ENCODE measurements at regions not wholly inside any gene's neighbourhood (a gene's known extent, or its start where the extent isn't known, plus 50 kb on each side); places are given as distances from the start of the nearest gene placed in this dataset.

GRCh38 chr2:64938607-64939285 is 50.5 kb upstream of the SLC1A4 start:
- H3K27ac ChIP-seq = peak overlapping the region in 3 of 5 donors; percentile 72 to 73 (median 73)
- H3K9me3 ChIP-seq (replicated peaks in 1 of 3) = no peaks in the 10 kb centered on the region
- H3K4me1 ChIP-seq (replicated peaks in 1 of 2) = peaks cover 5 to 21% of the 10 kb centered on the region in 2 donors
- H3K4me3 ChIP-seq = peak overlapping the region in 2 of 4 donors; percentile 35 to 38
- WGBS, 4 donors = 73 to 81% (median 79%) methylated on average over 7 of the region's 7 CpGs
- DNase-seq = no peak
- intact Hi-C loops (cut with DNase I) = no loop called here
- H3K36me3 ChIP-seq (replicated peaks in 1 of 2) = no peaks in the 10 kb centered on the region
- TF ChIP-seq POLR2A (IDR thresholded peaks at IDR 0.05) = no peak
- TF ChIP-seq, protein P1, sequence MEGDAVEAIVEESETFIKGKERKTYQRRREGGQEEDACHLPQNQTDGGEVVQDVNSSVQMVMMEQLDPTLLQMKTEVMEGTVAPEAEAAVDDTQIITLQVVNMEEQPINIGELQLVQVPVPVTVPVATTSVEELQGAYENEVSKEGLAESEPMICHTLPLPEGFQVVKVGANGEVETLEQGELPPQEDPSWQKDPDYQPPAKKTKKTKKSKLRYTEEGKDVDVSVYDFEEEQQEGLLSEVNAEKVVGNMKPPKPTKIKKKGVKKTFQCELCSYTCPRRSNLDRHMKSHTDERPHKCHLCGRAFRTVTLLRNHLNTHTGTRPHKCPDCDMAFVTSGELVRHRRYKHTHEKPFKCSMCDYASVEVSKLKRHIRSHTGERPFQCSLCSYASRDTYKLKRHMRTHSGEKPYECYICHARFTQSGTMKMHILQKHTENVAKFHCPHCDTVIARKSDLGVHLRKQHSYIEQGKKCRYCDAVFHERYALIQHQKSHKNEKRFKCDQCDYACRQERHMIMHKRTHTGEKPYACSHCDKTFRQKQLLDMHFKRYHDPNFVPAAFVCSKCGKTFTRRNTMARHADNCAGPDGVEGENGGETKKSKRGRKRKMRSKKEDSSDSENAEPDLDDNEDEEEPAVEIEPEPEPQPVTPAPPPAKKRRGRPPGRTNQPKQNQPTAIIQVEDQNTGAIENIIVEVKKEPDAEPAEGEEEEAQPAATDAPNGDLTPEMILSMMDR (IDR thresholded peaks at IDR 0.05) = no peak
- no peaks in the 10 kb centered on the region for H3K27me3 ChIP-seq

DNA sequence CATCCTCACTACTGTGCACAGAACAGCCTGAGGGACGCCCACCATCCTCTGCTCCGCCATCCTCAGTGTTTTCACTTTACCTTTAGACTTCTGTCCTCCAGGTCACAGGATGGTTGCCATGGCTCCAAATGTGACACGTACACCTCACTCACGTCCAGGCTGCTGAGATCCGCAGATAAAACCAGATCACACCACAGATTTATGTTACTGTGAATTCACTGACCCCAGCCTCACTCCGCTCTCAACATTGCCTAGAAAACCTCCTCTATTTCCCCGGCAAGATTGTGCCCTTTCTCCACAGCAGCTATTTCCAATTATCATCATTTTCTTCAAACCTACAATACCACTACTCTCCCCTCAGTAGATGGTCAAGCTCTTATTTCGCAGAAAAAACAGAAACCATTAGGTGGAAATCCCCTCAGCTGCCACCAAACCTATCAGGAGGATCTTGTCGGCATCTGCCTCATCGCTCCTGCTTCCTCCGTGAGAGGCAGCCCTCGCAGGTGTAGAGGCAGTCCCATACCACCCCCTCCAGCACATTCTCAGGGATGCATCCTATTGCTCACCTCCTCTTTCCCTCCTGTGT is 49.8 kb upstream of the SLC1A4 start:
- intact Hi-C loops (cut with DNase I) = no loop called here
- no peaks in the 10 kb centered on the region for H3K9me3 ChIP-seq (replicated peaks in 1 of 3)
- TF ChIP-seq, protein P1 (IDR thresholded peaks at IDR 0.05) = no peak
- no peak for TF ChIP-seq POLR2A (IDR thresholded peaks at IDR 0.05)
- peaks cover 5 to 25% of the 10 kb centered on the region in 2 donors for H3K4me1 ChIP-seq (replicated peaks in 1 of 2)
- H3K36me3 ChIP-seq (replicated peaks in 1 of 2) = no peaks in the 10 kb centered on the region
- H3K4me3 ChIP-seq = no peak overlapping the region
- WGBS, 4 donors = 76 to 89% (median 80%) methylated on average over 12 of the region's 12 CpGs
- H3K27me3 ChIP-seq = no peaks in the 10 kb centered on the region
- no peak for DNase-seq
- no peak overlapping the region for H3K27ac ChIP-seq

Small RNAs in the stretch of these regions (small RNA-seq; reads per million reads assigned to genes)
- gene RF00019 (0 reads per million in 2 donors), gene RN7SL211P (0 reads per million in 2 donors), gene RN7SL341P (0 reads per million in 2 donors)
